AG04450 (cell line): ENCODE measurements at regions not wholly inside any gene's neighbourhood (a gene's known extent, or its start where the extent isn't known, plus 50 kb on each side); places are given as distances from the start of the nearest gene placed in this dataset.

ENCODE experiments used
- CTCF ChIA-PET: fragments of 300-600, 350-600 bp; formaldehyde crosslinking; extraction: SDS; loops from one replicate; lab custom pipeline; 2022; ENCODE audit warnings: antibody characterized with exemption, inconsistent platforms; lab: Charles Lee
- POLR2A ChIA-PET: fragments of 350-600 bp; formaldehyde crosslinking; extraction: SDS; loops from one replicate; lab custom pipeline; 2021; ENCODE audit warnings: antibody characterized with exemption, inconsistent platforms; lab: Yijun Ruan, JAX
- DNase-seq: peaks from one replicate; pipeline ENCODE4 v3.0.0-alpha.2; 2011; ENCODE audit warnings: low read depth, low spot score
- H3K27ac ChIP-seq: one replicate; pipeline ENCODE4 v1.5.1; 2012; ENCODE audit warnings: low read depth, low read length, control low read depth
- H3K27me3 ChIP-seq: one replicate; pipeline ENCODE4 v1.6.0; 2012; ENCODE audit warnings: low read length; ENCODE audit not compliant: control insufficient read depth, insufficient read depth
- H3K4me3 ChIP-seq: 2 replicates; pipeline ENCODE4 v1.5.1; 2011; ENCODE audit warnings: mild to moderate bottlenecking, low read depth, low read length, control low read depth
- H3K9me3 ChIP-seq: 2 replicates; pipeline ENCODE4 v1.5.1; 2012; ENCODE audit warnings: low read length; ENCODE audit not compliant: control insufficient read depth, insufficient read depth
- CTCF ChIP-seq: IDR thresholded peaks from 2 replicates; pipeline ENCODE4 v1.5.1; 2011; ENCODE audit warnings: low read depth, low read length, control low read depth, inconsistent platforms

GRCh38 chr7:136079934-136080333 lies 102.8 kb upstream of the MTPN start:
- POLR2A ChIA-PET, result no interaction called here
- CTCF ChIA-PET, result no interaction called here
- TF ChIP-seq CTCF, result no peak
- Histone ChIP-seq H3K27ac (no peak overlapping the region), H3K9me3 (no peaks in the 10 kb centered on the region), H3K27me3 (no peaks in the 10 kb centered on the region), H3K4me3 (no peak overlapping the region)
- DNase-seq, result no peak

GRCh38 chr7:136079478-136079892 lies 102.3 kb upstream of the MTPN start:
- no peaks in the 10 kb centered on the region for H3K27me3 ChIP-seq
- no peaks in the 10 kb centered on the region for H3K9me3 ChIP-seq
- DNase-seq, result no peak
- no peak overlapping the region for H3K4me3 ChIP-seq
- ChIA-PET CTCF (no interaction called here), POLR2A (no interaction called here)
- TF ChIP-seq CTCF, result no peak
- no peak overlapping the region for H3K27ac ChIP-seq

- no peak for TF ChIP-seq CTCF
- ChIA-PET POLR2A (no interaction called here), CTCF (no interaction called here)
- DNase-seq, result no peak
- Histone ChIP-seq H3K27me3 (no peaks in the 10 kb centered on the region), H3K9me3 (no peaks in the 10 kb centered on the region), H3K27ac (no peak overlapping the region), H3K4me3 (no peak overlapping the region)
Measured at GRCh38 chr7:136079066-136079465, 101.9 kb upstream of the MTPN start.

- Histone ChIP-seq H3K9me3 (no peaks in the 10 kb centered on the region), H3K27me3 (no peaks in the 10 kb centered on the region), H3K27ac (no peak overlapping the region), H3K4me3 (no peak overlapping the region)
- POLR2A ChIA-PET, result no interaction called here
- TF ChIP-seq CTCF, result no peak
- CTCF ChIA-PET, result no interaction called here
- DNase-seq, result no peak
Measured at GRCh38 chr7:136078630-136079029, 101.5 kb upstream of the MTPN start.

- ChIA-PET POLR2A (no interaction called here), CTCF (no interaction called here)
- no peak overlapping the region for H3K4me3 ChIP-seq
- H3K9me3 ChIP-seq, result no peaks in the 10 kb centered on the region
- H3K27me3 ChIP-seq, result no peaks in the 10 kb centered on the region
- no peak for DNase-seq
- H3K27ac ChIP-seq, result no peak overlapping the region
- no peak for TF ChIP-seq CTCF
Measured at GRCh38 chr7:136076954-136077353, 99.8 kb upstream of the MTPN start.
